Omental fat pad (tissue), 3 donors: ENCODE measurements at regions not wholly inside any gene's neighbourhood (a gene's known extent, or its start where the extent isn't known, plus 50 kb on each side); places are given as distances from the start of the nearest gene placed in this dataset.

ENCODE experiments used
- ATAC-seq: fragments of 150-250 bp; one replicate; pipeline ENCODE4 v1.9.1; 2016; ENCODE audit warnings: mild to moderate bottlenecking, moderate library complexity; ENCODE audit not compliant: low FRiP score
- DNase-seq: peaks from one replicate; pipeline ENCODE4 v3.0.0-alpha.2; 2019; ENCODE audit warnings: low spot score
- CTCF ChIP-seq, 3 donors: fragments of 450-650 bp; IDR thresholded peaks; one replicate each; pipeline ENCODE4 v1.5.1; 2016 to 2017; ENCODE audit warnings: antibody characterized with exemption in 3 of 3, mild to moderate bottlenecking in 3 of 3, moderate library complexity in 2 of 3

GRCh38 chr6:1514078-1514477, 95.6 kb upstream of the FOXC1 start:
- ATAC-seq (no peak), DNase-seq (no peak)
- TF ChIP-seq CTCF (IDR thresholded peaks at IDR 0.05) = no peak

- DNase-seq (no peak), ATAC-seq (no peak)
- TF ChIP-seq CTCF (IDR thresholded peaks at IDR 0.05) = no peak
These were observed 94.4 kb upstream of the FOXC1 start for GRCh38 chr6:1515280-1515679.

GRCh38 chr6:1515781-1516180, 93.9 kb upstream of the FOXC1 start:
- no peak for TF ChIP-seq CTCF (IDR thresholded peaks at IDR 0.05)
- DNase-seq (no peak), ATAC-seq (no peak)

GRCh38 chr6:1516742-1517520, 92.8 kb upstream of the FOXC1 start:
- no peak for DNase-seq
- TF ChIP-seq CTCF (IDR thresholded peaks at IDR 0.05) = no peak
- no peak for ATAC-seq

- TF ChIP-seq CTCF (IDR thresholded peaks at IDR 0.05) = no peak
- no peak for ATAC-seq
- DNase-seq = no peak
These were observed 90.9 kb upstream of the FOXC1 start for GRCh38 chr6:1518855-1519254.

- TF ChIP-seq CTCF (IDR thresholded peaks at IDR 0.05) = no peak
- DNase-seq = no peak
These were observed 90.1 kb upstream of the FOXC1 start for GRCh38 chr6:1519597-1519996.

GRCh38 chr6:1522779-1523178, 86.9 kb upstream of the FOXC1 start:
- DNase-seq (no peak), ATAC-seq (no peak)
- TF ChIP-seq CTCF (IDR thresholded peaks at IDR 0.05) = no peak

More at GRCh38 chr6:1519597-1519996, 90.1 kb upstream of the FOXC1 start:
- no peak for ATAC-seq
